ENCODE measurements at regions not wholly inside any gene's neighbourhood (a gene's known extent, or its start where the extent isn't known, plus 50 kb on each side); places are given as distances from the start of the nearest gene placed in this dataset.

- TF ChIP-seq YY1 (IDR thresholded peaks at IDR 0.05; ENCODE audit: low read depth, low read length): no peak
- TF ChIP-seq, protein P1, sequence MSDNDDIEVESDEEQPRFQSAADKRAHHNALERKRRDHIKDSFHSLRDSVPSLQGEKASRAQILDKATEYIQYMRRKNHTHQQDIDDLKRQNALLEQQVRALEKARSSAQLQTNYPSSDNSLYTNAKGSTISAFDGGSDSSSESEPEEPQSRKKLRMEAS (IDR thresholded peaks at IDR 0.05; ENCODE audit: low read depth, low read length): no peak
Observed at GRCh38 chr5:84791730-84792129, 407.1 kb upstream of the EDIL3 start.
